ENCODE measurements at regions not wholly inside any gene's neighbourhood (a gene's known extent, or its start where the extent isn't known, plus 50 kb on each side); places are given as distances from the start of the nearest gene placed in this dataset.

GRCh38 chr7:45342236-45342635 lies 184.6 kb downstream of the RAMP3 start:
- no peak for FAIRE-seq

DNA sequence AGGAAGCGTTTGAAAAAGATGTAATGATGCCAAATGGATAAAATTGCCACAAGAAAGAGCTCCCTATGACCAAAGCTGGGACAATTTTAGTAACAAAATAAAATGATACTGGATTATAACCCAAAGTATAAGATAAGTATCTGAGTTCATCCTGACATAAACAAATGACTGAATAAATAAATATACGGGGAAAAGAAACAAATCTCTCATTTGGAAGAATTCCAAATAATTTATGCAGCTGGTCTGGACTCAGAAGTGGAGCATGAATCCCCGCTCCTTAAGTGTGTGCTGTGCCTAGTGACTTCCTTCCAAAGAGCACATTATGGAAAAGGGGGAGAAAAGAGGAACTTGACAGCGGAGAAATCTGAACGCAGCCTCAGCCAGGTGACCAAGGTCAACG lies 186.2 kb downstream of the RAMP3 start:
- DNase-seq (ENCODE audit: extremely low spot score, insufficient read length, low read depth) (no peak), FAIRE-seq (no peak)

More at GRCh38 chr7:45342236-45342635, 184.6 kb downstream of the RAMP3 start:
- DNase-seq (ENCODE audit: extremely low spot score, insufficient read length, low read depth), result no peak

DNA sequence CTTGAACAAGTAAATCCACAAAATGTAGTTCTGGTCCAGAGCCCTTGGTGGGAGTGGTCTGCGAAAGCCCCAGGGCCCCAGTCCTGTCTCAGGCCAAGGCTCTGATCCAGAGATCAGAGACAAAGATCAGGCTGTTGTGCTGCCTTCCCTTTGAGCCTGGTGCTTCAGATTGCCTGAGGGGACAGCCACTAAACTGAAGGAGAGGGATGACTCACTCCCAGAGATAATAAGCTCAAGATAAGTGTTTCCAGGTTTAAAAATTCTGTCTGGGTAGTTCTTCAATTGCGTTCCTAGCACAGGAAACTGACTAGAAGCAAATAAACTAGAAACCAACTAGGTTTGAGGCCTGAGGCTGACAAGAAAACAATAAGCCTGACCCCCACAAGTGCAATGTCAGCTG lies 190.2 kb downstream of the RAMP3 start:
- FAIRE-seq (no peak), DNase-seq (ENCODE audit: extremely low spot score, insufficient read length, low read depth) (no peak)

GRCh38 chr7:45349090-45349489 lies 191.5 kb downstream of the RAMP3 start:
- FAIRE-seq (no peak), DNase-seq (ENCODE audit: extremely low spot score, insufficient read length, low read depth) (no peak)

GRCh38 chr7:45350896-45351295 lies 193.3 kb downstream of the RAMP3 start:
- FAIRE-seq, result no peak
- DNase-seq (ENCODE audit: extremely low spot score, insufficient read length, low read depth), result no peak

DNA sequence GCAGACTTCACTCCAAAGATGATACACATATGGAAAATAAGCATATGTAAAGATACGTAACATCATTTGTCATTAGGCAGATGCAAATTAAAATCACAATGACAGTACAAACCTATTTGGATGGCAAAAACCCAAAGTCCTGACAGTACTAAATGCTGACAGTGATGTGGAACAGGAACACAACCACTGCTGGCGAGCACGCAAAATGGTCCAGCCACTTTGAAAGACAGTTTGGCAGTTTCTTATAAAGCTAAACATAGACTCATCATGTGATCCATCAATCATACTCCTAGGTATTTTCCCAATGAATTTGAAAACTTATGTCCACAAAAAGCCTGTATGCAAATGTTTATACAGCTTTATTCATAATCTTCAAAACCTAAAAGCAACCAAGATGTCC lies 200.7 kb downstream of the RAMP3 start:
- DNase-seq (ENCODE audit: extremely low spot score, insufficient read length, low read depth) (no peak), FAIRE-seq (no peak)

DNA sequence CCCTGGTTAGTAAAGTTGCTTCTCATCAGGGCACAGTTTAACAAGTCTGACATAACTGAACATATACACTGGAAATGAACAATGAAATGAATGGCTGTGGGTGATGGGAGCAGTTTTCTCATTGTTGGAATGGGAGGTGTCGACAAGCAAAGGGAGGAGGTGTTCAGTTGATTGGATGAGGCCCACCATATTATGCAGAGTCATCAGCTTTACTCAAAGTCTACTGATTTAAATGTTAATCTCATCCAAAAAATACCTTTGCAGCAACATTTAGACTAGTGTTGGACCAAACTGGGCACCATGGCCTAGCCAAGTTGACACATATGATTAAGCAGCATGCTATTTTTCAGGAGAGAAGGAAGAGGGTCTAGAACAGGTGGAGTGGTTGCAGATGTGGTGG lies 201.7 kb downstream of the RAMP3 start:
- DNase-seq (ENCODE audit: extremely low spot score, insufficient read length, low read depth) (no peak), FAIRE-seq (no peak)

DNA sequence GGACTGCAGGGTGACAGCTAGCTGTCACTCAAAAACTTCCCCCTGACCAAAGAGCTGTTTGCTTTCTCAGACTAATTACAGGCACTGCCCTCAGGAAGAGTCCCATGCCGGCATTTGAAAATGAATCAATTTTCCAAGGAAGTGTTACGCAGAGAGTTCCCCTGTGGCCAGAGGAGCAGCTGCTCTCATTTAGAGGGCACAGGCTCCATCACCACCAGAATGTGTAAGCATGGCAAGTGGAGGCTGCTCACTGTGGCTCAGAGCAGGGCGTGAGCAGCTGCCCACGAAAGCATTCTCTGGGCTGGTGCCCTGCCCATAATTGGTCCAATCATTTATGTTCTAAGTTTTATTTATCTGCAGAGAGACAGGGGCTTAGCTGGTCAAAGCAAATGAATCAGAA lies 202.2 kb downstream of the RAMP3 start:
- DNase-seq (ENCODE audit: extremely low spot score, insufficient read length, low read depth) (no peak), FAIRE-seq (no peak)

GRCh38 chr7:45363669-45364068 lies 206.1 kb downstream of the RAMP3 start:
- DNase-seq (ENCODE audit: extremely low spot score, insufficient read length, low read depth) (no peak), FAIRE-seq (no peak)

- FAIRE-seq (no peak), DNase-seq (ENCODE audit: extremely low spot score, insufficient read length, low read depth) (no peak)
Observed at GRCh38 chr7:45365341-45365740, 207.8 kb downstream of the RAMP3 start.

GRCh38 chr7:45366475-45366874 lies 207.7 kb upstream of the ADCY1 start:
- no peak for DNase-seq (ENCODE audit: extremely low spot score, insufficient read length, low read depth)
- FAIRE-seq, result no peak

- no peak for DNase-seq (ENCODE audit: extremely low spot score, insufficient read length, low read depth)
- no peak for FAIRE-seq
Observed at GRCh38 chr7:45367026-45367425, 207.1 kb upstream of the ADCY1 start.

GRCh38 chr7:45368129-45368807 lies 205.9 kb upstream of the ADCY1 start:
- FAIRE-seq (no peak), DNase-seq (ENCODE audit: extremely low spot score, insufficient read length, low read depth) (no peak)

- DNase-seq (ENCODE audit: extremely low spot score, insufficient read length, low read depth), result no peak
- no peak for FAIRE-seq
Observed at GRCh38 chr7:45384499-45384898, 189.7 kb upstream of the ADCY1 start.

DNA sequence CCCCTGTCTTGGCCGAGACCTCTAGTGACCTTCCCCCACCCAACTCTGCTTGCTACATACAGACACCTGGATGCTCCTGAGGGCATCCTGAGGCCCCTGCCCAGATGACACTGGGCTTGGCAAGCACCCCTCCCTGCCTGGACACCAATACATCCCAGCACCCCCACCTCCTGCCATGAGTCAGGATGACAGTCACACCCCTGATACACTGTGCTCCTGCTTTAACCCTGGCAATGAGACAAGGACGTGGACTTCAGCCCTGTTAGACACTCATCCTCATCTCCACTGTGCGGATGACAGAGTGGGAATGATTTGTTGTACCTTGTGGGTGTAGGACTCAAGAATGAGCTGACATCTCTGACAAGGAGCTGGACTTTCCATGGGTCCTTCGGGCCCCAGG lies 186.3 kb upstream of the ADCY1 start:
- FAIRE-seq (no peak), DNase-seq (ENCODE audit: extremely low spot score, insufficient read length, low read depth) (no peak)

DNA sequence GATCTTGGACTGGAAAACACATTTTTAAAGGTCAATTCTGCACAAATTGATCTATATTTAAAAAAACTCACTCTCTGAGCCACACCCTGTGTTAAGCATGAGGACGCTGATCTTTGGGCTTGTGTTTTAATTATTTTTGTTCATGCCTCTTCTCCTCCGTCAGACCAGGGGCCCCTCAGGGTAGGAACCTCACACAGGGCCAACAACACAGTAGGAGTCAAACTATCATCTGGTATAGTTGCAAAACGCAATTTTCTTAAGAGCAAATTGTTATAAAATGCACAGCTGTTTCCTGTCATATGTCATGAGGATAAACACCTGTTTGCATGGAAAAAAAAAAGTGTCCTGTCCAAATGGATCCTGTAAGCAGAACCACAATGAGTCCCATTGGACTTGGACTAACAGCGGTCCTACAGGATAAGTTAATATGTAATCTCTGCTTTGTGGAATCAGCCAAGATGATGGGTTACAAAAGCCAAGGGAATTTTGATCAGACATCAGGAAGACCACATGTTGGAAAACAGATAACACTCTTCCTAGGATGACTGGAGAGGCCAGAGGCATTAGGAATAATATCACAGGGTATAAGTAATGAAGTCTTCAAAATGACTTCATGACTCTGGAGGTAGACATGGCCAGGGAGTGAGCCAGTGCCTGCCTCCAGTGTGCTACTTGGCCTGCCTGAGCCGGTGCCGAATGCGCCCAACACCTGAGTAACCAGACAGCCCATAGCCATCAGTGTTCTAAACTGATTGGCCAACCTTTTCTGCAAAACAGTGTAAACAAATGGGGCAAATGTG lies 184.9 kb upstream of the ADCY1 start:
- no peak for FAIRE-seq
- DNase-seq (ENCODE audit: extremely low spot score, insufficient read length, low read depth), result no peak

GRCh38 chr7:45390180-45390579 lies 184.0 kb upstream of the ADCY1 start:
- FAIRE-seq (no peak), DNase-seq (ENCODE audit: extremely low spot score, insufficient read length, low read depth) (no peak)

- no peak for FAIRE-seq
Observed at GRCh38 chr7:45390731-45391130, 183.4 kb upstream of the ADCY1 start.

DNA sequence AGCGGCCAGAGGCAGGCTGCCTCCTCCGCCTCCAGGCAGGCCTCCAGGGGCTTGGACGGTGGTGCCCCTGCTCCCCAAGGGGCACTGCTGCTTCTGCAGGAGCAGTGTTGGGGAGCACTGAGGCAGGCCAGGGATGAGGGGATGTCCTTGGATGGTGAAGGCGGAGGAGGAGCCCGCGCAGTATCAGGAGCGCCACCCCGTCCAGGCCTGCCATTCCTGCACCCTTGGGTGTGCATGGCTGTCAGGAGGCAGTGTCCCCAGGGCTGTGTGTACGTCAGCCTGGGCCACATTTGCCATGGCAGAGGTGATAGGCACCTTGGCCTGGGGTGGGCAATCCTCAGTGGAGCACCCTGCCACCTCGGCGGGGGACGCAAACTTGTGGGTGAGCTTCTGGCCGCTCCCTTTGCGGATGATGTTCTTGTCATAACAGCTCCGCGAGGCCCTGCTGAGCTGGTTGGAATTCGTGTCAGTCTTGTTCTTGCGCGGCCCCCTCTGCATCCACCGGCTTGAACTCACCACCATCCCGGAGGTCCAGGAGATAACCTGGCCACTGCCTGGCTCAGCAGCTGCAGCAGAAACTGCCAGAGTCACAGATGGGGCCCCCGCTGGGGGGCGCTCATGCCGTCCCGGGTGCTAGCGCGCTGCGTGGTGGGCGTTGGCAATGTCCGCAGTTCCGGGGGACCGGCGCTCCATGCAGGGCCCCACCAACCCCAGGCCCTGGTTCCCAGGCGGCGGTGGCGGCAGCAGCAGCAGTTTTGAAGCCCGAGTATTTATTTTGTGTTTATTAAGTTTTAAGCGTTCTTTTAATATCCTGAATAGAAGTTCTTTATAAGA lies 182.3 kb upstream of the ADCY1 start:
- FAIRE-seq, result no peak
- DNase-seq (ENCODE audit: extremely low spot score, insufficient read length, low read depth), result no peak

More at GRCh38 chr7:45390731-45391130, 183.4 kb upstream of the ADCY1 start:
- no peak for DNase-seq (ENCODE audit: extremely low spot score, insufficient read length, low read depth)

DNA sequence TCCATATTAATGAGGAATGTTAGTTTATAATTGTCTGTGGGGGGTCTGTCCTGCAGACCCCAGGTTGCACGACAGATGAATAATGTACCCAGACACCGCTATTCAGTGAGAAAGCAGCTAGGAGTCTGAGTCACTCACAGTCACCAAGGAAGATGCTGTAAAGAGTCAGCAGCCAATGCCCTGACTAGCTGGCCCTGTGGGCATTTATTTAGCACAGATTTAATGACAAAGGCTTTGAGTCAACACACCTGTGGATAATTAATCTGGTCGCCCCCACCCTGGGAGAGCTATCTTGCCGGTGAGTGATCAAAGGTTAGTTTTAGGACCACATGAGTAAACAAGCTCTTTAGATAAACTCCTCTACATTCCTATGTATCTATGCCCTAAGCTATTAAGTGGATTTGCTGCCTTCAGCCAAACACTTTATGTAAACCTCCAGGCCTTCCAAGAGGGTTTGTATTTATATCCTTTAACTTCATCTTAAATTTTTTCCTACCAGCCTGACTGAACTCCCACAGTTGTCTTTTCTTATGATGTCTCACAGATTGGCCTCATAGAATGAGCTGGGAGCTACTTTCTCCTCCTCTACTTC lies 180.0 kb upstream of the ADCY1 start:
- no peak for DNase-seq (ENCODE audit: extremely low spot score, insufficient read length, low read depth)
- FAIRE-seq, result no peak
